Right kidney (tissue), 1 donor: ENCODE measurements at regions not wholly inside any gene's neighbourhood (a gene's known extent, or its start where the extent isn't known, plus 50 kb on each side); places are given as distances from the start of the nearest gene placed in this dataset.

Experiments
- DNase-seq: peaks from one replicate; pipeline ENCODE4 v3.0.0-alpha.2; 2016

DNA sequence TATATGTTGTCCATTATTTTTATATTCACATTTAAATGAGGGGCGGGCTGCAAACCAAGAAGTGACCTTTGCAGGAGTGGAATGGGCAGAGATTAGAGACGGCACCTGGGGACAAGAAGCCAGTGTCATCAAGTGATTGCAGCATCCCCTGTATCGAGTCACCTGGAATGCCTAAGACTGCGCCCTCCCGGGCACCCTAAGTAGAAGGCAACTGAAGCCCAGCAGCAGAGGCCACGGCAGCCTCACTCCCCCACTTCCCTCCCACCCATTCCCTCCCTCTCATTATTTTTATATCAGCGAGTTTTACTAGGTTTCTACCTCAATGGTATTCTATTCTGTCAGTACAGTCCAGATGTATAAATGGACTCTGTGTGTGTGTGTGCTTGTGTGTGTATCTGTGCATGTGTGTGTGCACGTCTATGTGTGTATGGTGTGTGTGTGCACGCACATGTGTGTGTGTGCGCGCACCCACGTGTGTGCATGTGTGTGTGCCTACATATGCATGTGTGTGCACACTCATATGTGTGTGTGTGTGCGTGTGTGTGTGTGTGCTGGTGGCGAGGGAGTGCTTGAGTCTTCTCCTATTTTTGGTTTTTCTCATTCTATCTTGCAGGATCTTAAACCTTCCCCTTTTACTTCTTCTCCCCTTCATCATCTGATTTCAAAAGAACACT, 106.8 kb upstream of the SLC66A3 start:
- no peak for DNase-seq

DNA sequence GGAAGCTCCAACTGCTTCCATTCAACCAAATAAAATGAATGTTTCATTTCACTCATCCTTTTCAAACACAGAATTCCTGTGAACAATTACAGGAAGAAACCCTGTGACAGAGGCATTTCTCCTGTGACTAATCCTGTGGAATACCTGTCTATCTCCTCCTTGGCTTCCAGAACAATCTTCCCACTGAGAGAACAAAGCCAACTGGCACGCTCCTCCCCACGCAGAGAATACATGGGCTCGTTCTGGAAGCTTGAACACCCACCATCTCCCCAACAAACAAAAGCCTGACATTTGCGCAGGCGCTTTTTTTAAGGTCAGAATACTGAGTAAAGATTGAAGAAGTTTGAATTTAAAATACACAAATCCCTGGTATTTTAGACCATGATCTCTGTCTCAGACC, 104.7 kb upstream of the SLC66A3 start:
- no peak for DNase-seq

DNA sequence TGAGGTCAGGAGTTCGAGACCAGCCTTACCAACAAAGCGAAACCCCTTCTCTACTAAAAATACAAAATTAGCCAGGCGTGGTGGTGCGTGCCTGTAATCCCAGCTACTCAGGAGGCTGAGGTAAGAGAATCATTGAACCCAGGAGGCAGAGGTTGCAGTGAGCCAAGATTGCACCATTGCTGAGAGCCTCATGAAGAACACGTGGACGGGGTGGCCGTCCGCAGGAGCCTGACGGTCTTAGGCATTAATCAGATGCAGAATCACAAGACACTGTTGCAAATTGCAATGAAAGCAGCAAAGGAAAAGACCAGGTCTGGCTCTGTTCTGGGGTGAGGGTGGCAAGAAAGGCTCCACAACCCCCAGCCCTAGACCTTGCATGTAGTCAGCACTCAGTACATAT, 104.0 kb upstream of the SLC66A3 start:
- no peak for DNase-seq

DNA sequence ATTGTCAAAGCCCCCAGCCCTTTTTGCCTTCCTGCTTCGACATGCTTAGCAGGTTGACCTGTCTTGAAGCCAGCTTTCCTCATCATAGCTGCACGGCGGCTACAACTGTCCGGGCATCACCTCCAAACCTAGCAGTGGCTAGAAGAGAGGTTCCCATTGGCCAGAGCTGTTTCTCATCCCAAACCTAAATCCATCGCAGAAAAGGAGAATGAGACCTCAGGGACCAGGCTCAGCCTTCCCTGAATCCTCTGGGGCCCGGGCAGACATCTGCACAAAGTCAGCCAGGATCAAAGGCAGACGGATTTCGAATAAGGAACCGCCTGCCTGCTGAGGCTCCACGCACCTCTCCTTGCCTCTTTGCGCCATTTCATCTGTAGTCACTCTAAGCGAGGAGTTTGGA, 101.7 kb upstream of the SLC66A3 start:
- no peak for DNase-seq

DNA sequence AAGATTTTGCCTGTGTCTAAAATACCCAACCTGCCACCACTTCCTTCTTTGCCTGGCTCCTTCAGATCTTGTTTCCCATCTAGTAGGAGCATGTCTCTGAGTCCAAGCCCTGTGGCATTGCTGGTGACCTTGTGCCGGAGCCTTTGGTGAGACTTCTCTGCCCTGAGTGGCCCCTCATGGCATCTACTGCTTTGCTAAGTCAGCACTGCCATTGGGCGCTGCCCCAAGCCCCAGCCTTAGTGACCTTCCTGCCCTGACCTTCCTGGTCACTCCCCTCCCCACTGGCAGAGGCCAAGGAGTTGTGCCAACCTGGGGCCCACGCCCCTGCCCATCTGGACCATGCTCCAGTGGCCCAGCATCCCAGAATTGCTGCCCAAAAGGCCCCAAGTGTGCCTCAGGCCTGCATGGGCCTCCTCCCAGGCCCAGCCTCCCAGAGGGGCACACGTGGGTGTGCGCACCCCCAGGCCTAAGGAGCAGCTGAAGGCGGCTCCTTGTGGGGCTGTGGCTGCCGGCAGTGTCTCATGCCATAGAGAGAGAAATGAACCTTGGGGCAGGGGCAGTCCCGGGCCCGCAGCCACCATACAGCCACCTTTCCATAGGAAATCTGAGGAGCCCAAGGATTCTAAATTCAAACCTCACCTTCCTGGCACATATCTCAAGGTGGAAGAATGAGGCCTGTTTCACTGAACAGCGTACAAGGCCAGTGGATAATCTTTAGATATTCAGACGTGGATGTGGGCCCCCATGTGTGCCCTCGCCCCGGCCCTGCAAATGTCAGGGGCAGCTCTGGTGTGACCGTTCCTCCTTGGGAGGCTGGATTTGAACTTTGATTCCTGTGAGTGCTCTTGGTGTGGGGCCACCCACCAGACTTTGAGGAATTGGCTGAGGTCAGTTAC, 100.2 kb upstream of the SLC66A3 start:
- DNase-seq = no peak

DNA sequence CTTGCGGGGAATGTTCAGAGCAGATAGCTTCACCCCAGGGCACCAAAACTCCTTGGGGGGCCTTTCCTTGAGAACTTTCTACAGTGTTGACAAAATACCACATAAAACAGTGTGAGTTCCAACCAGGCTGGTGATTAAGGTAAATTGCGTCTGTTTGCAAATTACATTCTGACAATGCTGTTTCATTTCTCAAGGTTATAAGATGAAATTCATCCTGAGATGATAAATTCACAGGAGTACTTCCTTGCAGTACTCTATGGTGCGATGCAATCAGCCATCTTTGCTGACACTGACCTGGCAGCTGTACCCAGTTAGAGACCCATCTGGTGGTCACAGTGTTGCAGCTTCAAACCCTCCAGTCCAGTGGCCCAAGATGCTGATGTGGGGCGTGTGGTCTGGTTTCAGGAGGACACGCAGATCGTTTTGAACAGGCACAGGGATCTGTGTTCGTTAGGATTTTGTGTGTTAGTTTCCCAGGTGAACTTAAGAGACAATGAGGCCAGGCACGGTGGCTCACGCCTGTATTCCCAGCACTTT, 99.5 kb upstream of the SLC66A3 start:
- DNase-seq = no peak

DNA sequence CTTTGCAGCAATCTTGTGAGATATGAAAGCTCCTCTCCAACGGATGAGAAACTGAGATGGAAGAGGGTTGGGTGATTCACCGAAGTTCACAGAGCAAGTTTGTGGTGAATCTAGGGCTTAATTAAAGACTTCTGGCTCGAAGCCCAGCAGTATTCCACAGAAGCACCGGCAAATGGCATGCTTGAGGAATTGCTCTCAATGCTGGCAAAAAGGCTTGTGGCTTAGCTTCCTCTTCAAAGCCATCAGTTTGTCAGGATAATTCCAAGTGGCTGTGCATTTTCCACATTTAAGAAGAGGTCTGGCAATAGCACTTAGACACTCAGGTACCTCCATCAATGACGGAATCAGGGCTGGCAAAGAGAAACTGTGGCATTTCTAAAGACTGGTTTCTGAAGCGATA, 98.7 kb upstream of the SLC66A3 start:
- DNase-seq = no peak

DNA sequence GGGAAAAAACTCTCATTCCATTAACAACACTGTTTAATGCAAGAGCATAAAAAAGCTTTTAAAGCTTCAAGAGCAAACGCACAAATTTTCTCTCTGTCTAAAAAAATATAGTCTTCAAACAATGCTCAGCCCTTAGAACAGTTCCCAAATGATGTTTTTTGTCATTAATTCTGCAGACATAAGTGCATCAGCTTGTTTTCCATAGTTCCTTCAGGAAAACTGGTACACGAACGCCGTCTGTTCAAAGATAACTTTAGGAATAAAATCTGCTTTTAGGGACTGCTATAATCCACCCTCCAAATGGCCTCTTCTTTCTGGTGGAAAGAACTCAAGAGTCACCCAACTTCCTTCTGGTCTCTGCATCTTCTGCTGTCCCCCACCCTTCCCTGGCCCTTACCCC, 98.2 kb upstream of the SLC66A3 start:
- no peak for DNase-seq

DNA sequence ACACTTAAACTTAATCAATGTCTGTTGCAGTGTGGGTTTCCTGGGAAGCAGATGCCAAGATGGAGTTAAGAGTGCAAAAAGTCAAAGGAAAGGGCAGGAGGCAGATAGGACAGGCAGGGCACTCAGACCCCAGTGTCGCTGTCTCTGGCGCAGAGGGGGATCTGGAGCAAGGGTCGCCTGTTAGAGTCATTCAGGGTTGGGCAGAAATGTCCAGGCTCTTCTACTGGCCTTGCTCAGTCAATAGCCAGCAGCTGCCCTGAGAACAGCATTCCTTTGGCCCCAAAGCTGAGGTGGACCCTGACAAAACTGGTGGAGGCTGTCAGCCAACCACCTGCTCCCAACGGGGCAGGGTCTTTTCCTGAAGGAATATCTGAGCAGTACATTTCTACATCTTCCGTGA, 97.1 kb upstream of the SLC66A3 start:
- no peak for DNase-seq

DNA sequence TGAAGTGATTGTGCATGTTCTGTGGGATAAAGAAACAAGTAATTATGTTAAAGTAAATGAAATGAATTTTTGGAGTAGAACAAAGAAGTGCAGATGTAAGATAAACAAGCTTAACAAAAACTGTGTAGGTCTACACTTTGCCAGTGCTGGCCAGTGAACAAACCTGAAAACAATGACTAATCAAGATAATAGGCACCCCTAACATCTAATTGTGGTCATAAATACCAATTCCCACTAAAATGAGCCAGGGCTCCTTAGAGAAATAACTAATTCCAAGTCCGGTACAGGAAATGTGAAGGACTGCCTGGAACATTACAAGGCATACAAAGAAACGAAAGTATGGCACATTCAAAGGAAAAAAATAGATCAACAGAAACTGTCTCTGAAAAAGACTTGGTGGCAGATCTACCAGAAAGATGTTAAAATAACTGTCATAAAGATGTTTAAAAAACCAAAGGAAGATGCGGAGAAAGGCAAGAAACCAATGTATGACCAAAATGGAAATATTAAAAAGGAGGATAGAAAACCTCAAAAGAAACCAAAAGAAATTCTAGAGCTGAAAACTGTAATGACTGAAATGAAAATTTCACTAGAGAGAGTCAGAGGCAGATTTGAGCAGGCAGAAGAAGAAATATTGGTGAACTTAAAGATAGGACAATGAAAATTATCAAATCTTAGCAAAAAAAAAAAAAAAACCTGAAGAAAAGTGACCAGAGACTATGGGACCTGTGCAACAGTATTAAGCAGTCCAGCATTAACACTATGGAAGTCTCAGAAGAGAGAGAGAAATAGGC, 94.7 kb upstream of the SLC66A3 start:
- no peak for DNase-seq

DNA sequence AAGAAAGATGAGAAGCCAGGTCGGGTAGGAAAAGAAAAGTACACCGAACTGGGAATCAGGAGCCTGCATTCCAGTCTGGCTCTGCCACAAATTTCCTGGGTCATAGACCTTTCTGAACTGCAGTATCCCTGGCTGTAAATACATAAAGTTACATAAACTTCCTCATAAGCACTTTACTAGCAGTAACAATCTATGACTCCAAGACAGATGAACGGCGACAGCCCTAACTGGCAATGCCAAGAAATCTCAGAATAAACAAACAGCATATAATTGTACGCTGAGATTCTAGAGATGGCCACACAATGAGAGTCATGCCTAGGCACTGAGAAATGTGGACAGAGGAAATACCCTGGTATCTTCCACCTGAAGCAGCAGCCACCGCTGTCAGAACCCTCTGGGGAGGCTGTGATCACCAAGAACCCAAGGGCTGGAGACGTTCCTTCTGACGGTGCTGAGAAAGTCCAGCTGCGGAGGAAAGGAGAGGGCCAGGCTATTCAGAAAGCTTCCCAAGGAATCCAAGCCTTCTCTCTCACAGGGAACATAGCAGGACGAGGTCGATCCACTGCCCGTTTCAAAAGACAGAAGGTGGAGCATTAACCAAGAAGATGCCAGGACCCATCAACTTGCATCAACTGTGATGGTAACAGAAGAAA, 89.3 kb upstream of the SLC66A3 start:
- DNase-seq = no peak

DNA sequence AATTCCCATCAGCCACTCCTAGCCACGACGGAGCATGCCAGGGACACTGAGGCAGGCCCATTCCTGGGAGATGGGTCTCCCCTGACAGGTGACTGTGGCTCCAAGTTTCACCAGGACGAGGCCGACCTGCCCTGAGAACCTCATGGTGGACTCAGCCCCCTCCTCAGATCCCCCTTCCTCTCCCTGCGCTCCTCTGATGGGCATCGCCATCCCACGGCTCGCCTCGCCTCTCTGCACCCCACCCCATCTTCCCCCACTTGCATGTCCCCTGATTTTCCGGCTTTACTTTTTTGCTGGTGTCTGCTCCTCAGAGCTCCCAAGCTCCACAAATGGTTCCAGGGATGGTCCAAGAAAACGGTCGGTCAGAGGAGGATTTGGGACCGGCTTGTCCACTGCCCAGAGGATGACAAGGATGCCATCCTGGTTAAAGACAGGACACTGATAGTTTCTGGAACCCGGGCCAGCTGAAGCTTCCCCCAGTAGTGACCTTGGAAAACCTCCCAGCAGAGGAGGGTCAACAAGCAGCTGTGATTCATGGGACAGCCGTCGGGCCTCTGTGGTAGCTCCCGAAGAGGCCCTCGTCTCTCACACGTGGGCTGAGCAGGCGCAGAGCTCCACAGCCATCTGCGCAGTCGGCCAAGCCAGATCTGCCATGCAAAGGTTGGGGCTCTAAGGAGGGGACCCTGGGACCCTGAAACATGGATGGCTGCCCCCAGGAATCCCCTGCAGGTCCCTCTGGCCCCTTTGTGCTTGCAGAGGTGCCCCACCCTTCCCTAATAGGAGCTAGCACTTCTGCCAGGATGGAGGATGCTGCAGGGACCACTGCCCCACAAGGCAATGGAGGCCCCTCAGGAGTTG, 87.8 kb upstream of the SLC66A3 start:
- DNase-seq = no peak

DNA sequence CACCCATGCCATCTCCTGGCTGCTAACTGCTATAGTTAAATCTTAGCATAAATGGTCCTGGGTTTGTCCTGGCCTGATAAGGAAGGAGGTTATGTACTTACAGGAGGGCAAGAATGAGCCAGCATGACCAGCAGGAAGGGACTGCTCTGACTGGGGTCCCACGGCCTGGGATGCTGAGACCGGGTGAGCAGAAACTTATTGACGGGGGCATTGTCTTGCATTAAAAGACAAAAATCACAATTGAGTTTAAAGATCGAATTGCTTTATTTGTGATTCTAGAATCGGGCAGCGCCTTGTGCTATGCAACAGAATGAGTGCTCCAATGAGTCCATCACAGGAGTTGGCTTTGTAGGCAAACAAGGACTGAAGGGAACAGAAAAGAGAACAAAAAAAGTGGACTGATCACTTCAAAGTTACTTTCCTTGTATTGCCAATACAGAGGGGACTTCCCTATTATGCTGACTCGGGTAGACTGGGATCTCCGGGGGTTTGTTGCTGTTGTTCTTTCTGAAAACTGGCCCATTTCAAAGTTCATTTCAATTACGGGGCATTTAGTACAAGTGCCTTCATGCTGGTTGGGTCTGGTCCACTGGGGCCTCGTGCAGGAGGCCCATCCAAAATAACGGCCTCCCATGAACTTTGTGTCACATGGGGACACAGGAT, 87.1 kb upstream of the SLC66A3 start:
- DNase-seq = no peak

DNA sequence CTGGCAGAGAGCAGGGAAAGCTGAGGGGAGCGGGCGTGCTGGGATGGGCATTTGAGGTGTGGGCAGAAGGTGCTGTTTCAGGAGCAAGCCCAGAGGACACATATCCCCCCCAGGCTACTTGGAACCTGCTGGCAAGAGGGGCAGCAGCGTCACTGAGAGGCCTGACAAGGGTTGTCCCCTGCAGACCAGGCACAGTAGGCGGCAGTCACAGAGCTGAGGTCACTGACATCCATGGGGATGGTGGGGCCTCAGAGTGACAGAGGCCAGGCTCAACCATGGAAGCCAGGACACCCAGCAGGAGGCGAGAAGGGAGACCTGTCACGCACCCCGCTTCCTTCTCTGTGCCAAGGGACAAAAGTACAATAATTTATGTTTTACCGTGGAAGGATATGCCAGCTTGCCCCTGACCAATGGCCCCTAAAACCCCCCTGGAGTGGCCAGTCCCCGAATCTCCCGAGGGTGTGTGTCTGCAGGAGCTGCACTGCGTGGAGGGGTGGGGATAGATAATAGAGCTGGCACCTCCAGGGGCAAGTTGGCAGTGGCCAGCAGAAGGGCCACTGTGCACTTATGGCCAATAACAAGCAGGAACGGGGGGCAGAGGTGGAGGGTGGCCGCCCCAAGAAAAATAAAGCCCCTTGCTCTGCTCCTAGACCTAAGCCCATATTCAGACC, 86.3 kb upstream of the SLC66A3 start:
- no peak for DNase-seq

DNA sequence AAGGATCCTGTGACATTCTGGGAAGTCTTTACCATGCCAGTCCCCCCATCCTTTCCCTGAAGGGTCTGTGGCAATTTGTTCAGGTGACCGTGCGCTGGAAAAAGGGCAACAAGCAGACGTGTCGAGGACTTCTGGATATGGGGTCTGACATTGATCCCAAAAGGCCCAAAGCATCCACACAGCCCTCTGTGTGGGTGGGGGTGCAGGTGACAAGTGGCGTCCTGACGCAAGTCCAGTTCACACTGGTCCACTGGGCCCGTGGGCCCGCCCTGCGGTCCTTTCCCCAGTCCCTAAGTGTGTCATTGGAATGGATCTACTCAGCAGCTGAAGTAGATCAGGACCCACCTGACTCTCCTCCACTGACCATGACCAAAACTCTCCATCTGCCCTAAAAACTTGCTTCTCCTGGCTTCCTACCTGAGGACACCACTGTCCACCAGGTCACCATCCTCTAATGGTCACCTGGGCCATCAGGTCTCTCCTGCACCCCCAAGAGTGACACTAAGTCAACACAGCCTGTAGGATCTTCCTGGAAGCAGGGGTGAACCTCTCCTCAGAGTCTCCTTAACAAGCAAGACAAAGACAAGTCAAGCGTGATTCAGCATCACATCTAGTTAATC, 85.6 kb upstream of the SLC66A3 start:
- DNase-seq = no peak

DNA sequence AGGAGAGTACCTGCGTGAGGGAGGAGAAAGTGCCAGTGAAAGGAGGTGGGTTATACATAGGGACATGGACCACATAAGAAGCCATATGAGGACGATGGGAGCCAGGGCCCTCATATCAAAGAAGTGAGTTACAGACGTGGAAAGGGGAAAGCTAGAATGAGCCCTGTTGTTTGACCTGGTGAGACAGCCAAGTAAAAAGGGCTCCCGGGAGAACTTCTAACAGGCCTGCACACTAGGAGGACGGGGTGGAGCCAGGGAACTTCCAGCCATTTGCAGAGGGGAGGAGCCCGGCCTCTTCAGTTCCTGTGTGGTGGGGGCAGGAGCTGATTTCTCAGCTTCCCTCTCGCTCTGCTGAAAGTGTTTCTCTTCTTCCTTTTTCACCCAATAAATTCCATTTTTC, 84.1 kb upstream of the SLC66A3 start:
- DNase-seq = no peak

DNA sequence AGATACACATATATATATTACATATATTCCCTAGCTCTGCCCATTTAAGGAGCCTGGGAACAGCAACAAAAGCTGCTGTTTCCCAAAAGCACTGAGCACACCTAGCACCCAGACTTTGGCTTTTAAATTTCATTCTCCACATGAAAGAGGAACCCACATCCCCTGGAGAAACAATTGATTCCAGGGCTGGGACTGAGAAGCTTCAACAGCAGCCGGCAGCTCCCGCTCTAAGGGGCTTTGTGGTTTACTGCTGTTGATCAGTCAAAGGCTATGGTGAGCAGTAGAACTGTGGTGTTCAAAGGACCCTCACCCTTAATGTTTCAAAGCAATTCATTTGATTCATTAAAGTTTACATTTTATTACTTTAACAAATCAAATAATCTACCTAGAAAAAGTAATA, 83.3 kb upstream of the SLC66A3 start:
- DNase-seq = no peak

DNA sequence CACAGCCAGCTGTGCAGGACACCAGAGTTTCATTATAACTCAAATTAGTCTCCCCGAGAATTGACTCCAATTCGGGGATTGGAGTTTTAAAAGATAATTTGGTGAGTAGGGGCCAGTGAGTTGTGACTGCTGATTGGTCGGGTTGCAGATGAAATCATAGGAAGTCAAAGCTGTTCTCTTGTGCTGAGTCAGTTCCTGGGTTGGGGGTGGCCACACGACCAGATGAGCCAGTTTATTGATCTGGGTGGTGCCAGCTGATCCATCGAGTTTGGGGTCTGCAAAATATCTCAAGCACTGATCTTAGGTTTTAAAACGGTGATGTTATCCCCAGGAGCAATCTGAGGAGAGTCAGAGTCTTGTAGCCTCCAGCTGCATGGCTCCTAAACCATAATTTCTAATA, 82.7 kb upstream of the SLC66A3 start:
- no peak for DNase-seq

DNA sequence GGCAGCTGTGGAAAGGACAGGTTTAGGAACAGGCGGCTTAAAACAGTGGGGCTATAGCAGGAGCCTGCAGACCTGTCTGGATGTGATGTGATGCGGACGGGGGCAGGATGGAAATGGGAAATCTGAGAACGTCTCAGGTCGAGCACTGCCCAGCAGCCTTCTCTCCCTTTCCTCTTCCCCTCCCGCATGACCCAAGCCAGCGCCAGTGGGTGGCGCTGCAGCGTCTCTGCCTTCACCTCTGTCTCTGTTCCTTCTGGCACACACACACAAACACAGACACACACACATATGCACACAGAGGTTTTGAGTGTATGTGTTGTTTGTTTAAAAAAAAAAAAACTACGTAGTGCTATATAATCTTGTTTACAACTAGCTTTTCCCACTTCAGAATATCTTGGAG, 82.0 kb upstream of the SLC66A3 start:
- peak; percentile 47 for DNase-seq

DNA sequence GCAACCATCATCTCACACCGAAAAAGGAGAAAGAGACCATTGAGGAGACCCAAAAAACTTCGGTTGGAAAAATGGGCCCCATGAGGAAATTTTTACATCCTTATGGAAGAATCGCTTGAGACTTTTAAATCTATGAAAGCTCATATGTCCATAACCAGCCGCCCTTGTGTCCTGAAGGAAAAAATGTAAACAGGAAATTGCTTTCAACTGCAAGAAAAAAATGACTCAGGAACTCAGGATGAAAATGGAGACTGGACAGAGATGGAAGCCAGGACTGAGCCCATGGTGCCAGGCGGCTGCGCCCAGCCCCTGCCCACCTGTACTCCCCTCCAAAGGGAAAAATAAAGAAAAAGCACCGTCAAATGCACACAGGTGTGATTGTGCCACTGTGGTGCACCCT, 81.5 kb upstream of the SLC66A3 start:
- no peak for DNase-seq
